ENCODE measurements at regions not wholly inside any gene's neighbourhood (a gene's known extent, or its start where the extent isn't known, plus 50 kb on each side); places are given as distances from the start of the nearest gene placed in this dataset.

GRCh38 chr3:87390821-87391220, 114.4 kb upstream of the POU1F1 start:
- DNase-seq = no peak

- no peak for DNase-seq
Measured at GRCh38 chr3:87390353-87390752, 114.0 kb upstream of the POU1F1 start.

GRCh38 chr3:87375231-87375682, 98.9 kb upstream of the POU1F1 start:
- DNase-seq = no peak

GRCh38 chr3:87370007-87370406, 93.6 kb upstream of the POU1F1 start:
- no peak for DNase-seq

GRCh38 chr3:87367736-87368135, 91.4 kb upstream of the POU1F1 start:
- DNase-seq = no peak

GRCh38 chr3:87363721-87364120, 87.3 kb upstream of the POU1F1 start:
- no peak for DNase-seq

- no peak for DNase-seq
Measured at GRCh38 chr3:87361956-87362355, 85.6 kb upstream of the POU1F1 start.

GRCh38 chr3:87361271-87361670, 84.9 kb upstream of the POU1F1 start:
- no peak for DNase-seq

- no peak for DNase-seq
Measured at GRCh38 chr3:87359826-87360225, 83.4 kb upstream of the POU1F1 start.

- DNase-seq = no peak
Measured at GRCh38 chr3:87359025-87359424, 82.6 kb upstream of the POU1F1 start.

GRCh38 chr3:87358066-87358465, 81.7 kb upstream of the POU1F1 start:
- DNase-seq = no peak

- DNase-seq = no peak
Measured at GRCh38 chr3:87354398-87354797, 78.0 kb upstream of the POU1F1 start.

- no peak for DNase-seq
Measured at GRCh38 chr3:87351937-87352336, 75.6 kb upstream of the POU1F1 start.

- DNase-seq = peak; percentile 39
Measured at GRCh38 chr3:87350367-87351199, 74.2 kb upstream of the POU1F1 start.

- no peak for DNase-seq
Measured at GRCh38 chr3:87349833-87350232, 73.4 kb upstream of the POU1F1 start.

- DNase-seq = no peak
Measured at GRCh38 chr3:87336761-87337160, 60.4 kb upstream of the POU1F1 start.

- DNase-seq = no peak
Measured at GRCh38 chr3:87335931-87336330, 59.5 kb upstream of the POU1F1 start.

GRCh38 chr3:87333393-87333892, 57.1 kb upstream of the POU1F1 start:
- no peak for DNase-seq

- DNase-seq = no peak
Measured at GRCh38 chr3:87332789-87333188, 56.4 kb upstream of the POU1F1 start.

- DNase-seq = no peak
Measured at GRCh38 chr3:87329065-87329464, 52.7 kb upstream of the POU1F1 start.

All from NCI-H146 (cell line).